Smooth muscle cell (in vitro differentiated cells): ENCODE measurements at regions not wholly inside any gene's neighbourhood (a gene's known extent, or its start where the extent isn't known, plus 50 kb on each side); places are given as distances from the start of the nearest gene placed in this dataset.

Experiments
- DNase-seq: peaks from one replicate; lab custom pipeline; 2025; ENCODE audit not compliant: unreplicated experiment; lab: John Stamatoyannopoulos, UW
- H2AFZ ChIP-seq: fragments of 200-600 bp; sonication (generic); 2 replicates; pipeline ENCODE4 v1.6.0; 2016; ENCODE audit warnings: antibody characterized with exemption, low read depth, mild to moderate bottlenecking
- H3F3A ChIP-seq: fragments of 200-600 bp; sonication (generic); 2 replicates; pipeline ENCODE4 v1.6.0; 2017; ENCODE audit warnings: antibody characterized with exemption, low read depth
- H3K27ac ChIP-seq: fragments of 200-600 bp; sonication (generic); 2 replicates; pipeline ENCODE4 v1.5.1; 2016; ENCODE audit warnings: low read depth, mild to moderate bottlenecking
- H3K27me3 ChIP-seq: fragments of 200-600 bp; sonication (generic); 2 replicates; pipeline ENCODE4 v1.6.1; 2016; ENCODE audit warnings: low read depth, mild to moderate bottlenecking
- H3K36me3 ChIP-seq: fragments of 200-600 bp; sonication (generic); 2 replicates; pipeline ENCODE4 v1.5.1; 2016; ENCODE audit warnings: low read depth
- H3K4me1 ChIP-seq: fragments of 200-600 bp; sonication (generic); 2 replicates; pipeline ENCODE4 v1.5.1; 2016; ENCODE audit warnings: low read depth
- H3K4me2 ChIP-seq: fragments of 200-600 bp; sonication (generic); 2 replicates; pipeline ENCODE4 v1.6.0; 2016; ENCODE audit warnings: mild to moderate bottlenecking
- H3K4me3 ChIP-seq: fragments of 200-600 bp; sonication (generic); 2 replicates; pipeline ENCODE4 v1.5.1; 2016; ENCODE audit warnings: mild to moderate bottlenecking
- H3K79me2 ChIP-seq: fragments of 200-600 bp; sonication (generic); 2 replicates; pipeline ENCODE4 v1.6.0; 2016; ENCODE audit warnings: low read depth, mild to moderate bottlenecking
- H3K9ac ChIP-seq: fragments of 200-600 bp; sonication (generic); 2 replicates; pipeline ENCODE4 v1.6.0; 2016; ENCODE audit warnings: low read depth
- H3K9me3 ChIP-seq: fragments of 200-600 bp; sonication (generic); replicated peaks from 2 replicates; pipeline ENCODE4 v1.5.1; 2016; ENCODE audit warnings: low read depth
- H4K20me1 ChIP-seq: fragments of 200-600 bp; sonication (generic); 2 replicates; pipeline ENCODE4 v1.6.0; 2016; ENCODE audit warnings: low read depth
- WGBS: methylation state at CpG from one replicate; pipeline ENCODE4 v1.1.7; 2016; ENCODE audit warnings: low lambda C conversion rate; 5-methylcytosine and 5-hydroxymethylcytosine counted together
- TF ChIP-seq, protein P1 (sequence below): fragments of 200-600 bp; sonication (generic); IDR thresholded peaks from 2 replicates; pipeline ENCODE4 v1.5.1; 2017; ENCODE audit warnings: borderline replicate concordance, mild to moderate bottlenecking, antibody characterized with exemption; ENCODE audit not compliant: insufficient read depth, poor library complexity, severe bottlenecking

DNA sequence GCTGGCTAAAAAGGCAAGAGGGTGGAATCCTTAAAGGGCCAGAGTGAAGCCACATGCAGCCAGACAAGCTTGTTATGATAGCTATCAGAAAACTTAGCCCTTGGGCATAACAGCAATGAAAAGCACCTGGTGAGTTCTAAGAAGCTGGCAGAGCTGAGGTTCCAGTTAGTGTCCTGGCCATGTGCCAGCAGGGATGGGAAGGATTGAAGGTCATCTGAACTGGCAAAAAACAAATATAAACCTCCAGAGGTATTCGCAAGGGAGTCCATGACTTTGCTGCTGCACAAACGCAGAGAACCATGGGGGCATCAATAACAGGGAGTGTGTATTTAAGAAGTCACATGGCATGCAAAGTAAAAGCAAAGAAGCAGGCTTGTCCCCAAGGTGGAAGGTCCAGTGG lies 208.9 kb downstream of the FAM47A start:
- no peak for DNase-seq
- Histone ChIP-seq H3K9me3 (no peaks in the 10 kb centered on the region), H3K27me3 (no peaks in the 10 kb centered on the region), H3K79me2 (no peaks in the 10 kb centered on the region), H3F3A (no peaks in the 10 kb centered on the region), H3K36me3 (no peaks in the 10 kb centered on the region), H3K4me2 (no peak overlapping the region), H3K4me1 (no peaks in the 10 kb centered on the region), H3K27ac (no peak overlapping the region), H2AFZ (no peak overlapping the region), H4K20me1 (no peaks in the 10 kb centered on the region), H3K4me3 (no peak overlapping the region), H3K9ac (no peak overlapping the region)
- 91% methylated on average over 2 of the region's 2 CpGs for WGBS
- TF ChIP-seq, protein P1, sequence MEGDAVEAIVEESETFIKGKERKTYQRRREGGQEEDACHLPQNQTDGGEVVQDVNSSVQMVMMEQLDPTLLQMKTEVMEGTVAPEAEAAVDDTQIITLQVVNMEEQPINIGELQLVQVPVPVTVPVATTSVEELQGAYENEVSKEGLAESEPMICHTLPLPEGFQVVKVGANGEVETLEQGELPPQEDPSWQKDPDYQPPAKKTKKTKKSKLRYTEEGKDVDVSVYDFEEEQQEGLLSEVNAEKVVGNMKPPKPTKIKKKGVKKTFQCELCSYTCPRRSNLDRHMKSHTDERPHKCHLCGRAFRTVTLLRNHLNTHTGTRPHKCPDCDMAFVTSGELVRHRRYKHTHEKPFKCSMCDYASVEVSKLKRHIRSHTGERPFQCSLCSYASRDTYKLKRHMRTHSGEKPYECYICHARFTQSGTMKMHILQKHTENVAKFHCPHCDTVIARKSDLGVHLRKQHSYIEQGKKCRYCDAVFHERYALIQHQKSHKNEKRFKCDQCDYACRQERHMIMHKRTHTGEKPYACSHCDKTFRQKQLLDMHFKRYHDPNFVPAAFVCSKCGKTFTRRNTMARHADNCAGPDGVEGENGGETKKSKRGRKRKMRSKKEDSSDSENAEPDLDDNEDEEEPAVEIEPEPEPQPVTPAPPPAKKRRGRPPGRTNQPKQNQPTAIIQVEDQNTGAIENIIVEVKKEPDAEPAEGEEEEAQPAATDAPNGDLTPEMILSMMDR = no peak

DNA sequence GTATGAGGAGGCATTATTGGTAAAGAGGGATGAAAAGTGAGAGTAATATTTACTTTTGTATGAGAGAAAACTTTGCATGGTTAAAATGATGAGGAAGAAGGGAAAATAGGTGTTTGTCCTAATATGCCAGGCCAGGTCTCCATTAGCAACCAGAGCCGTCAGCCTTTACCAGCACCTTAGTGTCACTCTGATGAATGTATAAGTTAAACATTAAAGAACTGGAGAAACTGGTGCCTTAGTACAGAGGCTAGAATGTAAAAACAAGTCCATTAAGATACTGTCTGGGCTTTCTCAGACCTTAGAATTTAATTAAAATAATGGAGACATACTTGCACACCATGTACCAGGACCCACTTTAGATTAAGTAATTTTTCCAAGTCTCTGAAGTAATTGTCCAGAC lies 222.3 kb downstream of the FAM47A start:
- no peaks in the 10 kb centered on the region for H3K36me3 ChIP-seq
- H3K9me3 ChIP-seq = no peaks in the 10 kb centered on the region
- no peaks in the 10 kb centered on the region for H3F3A ChIP-seq
- H3K9ac ChIP-seq = no peak overlapping the region
- H2AFZ ChIP-seq = no peak overlapping the region
- H3K79me2 ChIP-seq = no peaks in the 10 kb centered on the region
- H3K4me1 ChIP-seq = peaks cover 9% of the 10 kb centered on the region
- H3K27me3 ChIP-seq = no peaks in the 10 kb centered on the region
- H4K20me1 ChIP-seq = no peaks in the 10 kb centered on the region
- no peak overlapping the region for H3K27ac ChIP-seq
- 66% methylated on average over 1 of the region's 1 CpG for WGBS
- no peak overlapping the region for H3K4me2 ChIP-seq
- TF ChIP-seq, protein P1 = no peak
- DNase-seq = no peak
- no peak overlapping the region for H3K4me3 ChIP-seq

DNA sequence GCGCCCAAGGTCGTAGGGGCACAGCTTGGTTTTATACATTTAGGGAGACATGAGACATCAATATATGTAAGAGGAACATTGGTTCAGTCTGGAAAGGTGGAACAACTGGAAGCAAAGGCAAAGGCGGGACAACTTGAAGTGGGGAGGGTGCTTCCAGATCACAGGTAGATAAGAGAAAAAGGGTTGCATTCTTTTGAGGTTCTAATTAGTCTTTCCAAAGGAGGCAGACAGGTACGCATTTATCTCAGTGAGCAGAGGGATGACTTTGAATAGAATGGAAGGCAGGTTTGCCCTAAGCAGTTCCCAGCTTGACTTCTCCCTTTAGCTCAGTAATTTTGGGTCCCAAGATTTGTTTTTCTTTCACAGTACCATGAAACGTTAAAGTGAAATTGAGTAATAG lies 223.2 kb downstream of the FAM47A start:
- TF ChIP-seq, protein P1 = no peak

DNA sequence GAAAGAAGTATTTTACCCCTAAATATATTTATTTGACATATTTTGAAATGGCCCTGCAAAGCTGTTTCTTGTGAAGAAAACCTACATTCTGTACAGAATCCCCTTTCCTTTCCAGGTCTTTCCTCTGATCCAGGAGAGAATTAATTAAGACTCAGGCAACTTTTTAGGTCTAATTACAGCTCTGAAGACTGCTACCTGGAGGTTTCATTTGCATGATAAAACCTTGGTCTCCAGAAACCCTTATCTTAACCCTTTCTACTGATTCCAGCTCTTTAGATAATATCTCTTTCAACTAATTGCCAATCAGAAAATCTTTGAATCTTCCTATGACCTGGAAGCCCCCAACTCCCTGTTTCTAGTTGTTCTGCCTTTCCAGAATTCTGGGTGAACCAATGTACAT lies 224.0 kb downstream of the FAM47A start:
- H3K9ac ChIP-seq = no peak overlapping the region
- no peaks in the 10 kb centered on the region for H3K27me3 ChIP-seq
- no peak for DNase-seq

More for the DNA sequence above, 223.2 kb downstream of the FAM47A start:
- H3K4me3 ChIP-seq = no peak overlapping the region
- no peak overlapping the region for H3K4me2 ChIP-seq
- no peak overlapping the region for H3K9ac ChIP-seq
- H3K9me3 ChIP-seq = no peaks in the 10 kb centered on the region
- no peaks in the 10 kb centered on the region for H3K79me2 ChIP-seq
- no peaks in the 10 kb centered on the region for H3K27me3 ChIP-seq
- DNase-seq = no peak
- no peaks in the 10 kb centered on the region for H4K20me1 ChIP-seq
- H3K36me3 ChIP-seq = no peaks in the 10 kb centered on the region
- no peaks in the 10 kb centered on the region for H3F3A ChIP-seq
- peaks cover 9% of the 10 kb centered on the region for H3K4me1 ChIP-seq
- no peak overlapping the region for H2AFZ ChIP-seq
- no peak overlapping the region for H3K27ac ChIP-seq
- 51% methylated on average over 5 of the region's 5 CpGs for WGBS

More for the DNA sequence above, 224.0 kb downstream of the FAM47A start:
- peaks cover 9% of the 10 kb centered on the region for H3K4me1 ChIP-seq
- no peak overlapping the region for H3K27ac ChIP-seq
- H3F3A ChIP-seq = no peaks in the 10 kb centered on the region
- no peaks in the 10 kb centered on the region for H3K9me3 ChIP-seq
- no peaks in the 10 kb centered on the region for H3K36me3 ChIP-seq
- H3K4me2 ChIP-seq = no peak overlapping the region
- H2AFZ ChIP-seq = no peak overlapping the region
- no peaks in the 10 kb centered on the region for H3K79me2 ChIP-seq
- H3K4me3 ChIP-seq = no peak overlapping the region
- H4K20me1 ChIP-seq = no peaks in the 10 kb centered on the region
- TF ChIP-seq, protein P1 = no peak
